ENCODE measurements at regions not wholly inside any gene's neighbourhood (a gene's known extent, or its start where the extent isn't known, plus 50 kb on each side); places are given as distances from the start of the nearest gene placed in this dataset.

GRCh38 chr3:127369356-127369935 lies 81.6 kb upstream of the PRR20G start:
- Mint-ChIP-seq H3K4me3 (ENCODE audit: unreplicated experiment) (no peak overlapping the region), H3K4me1 (ENCODE audit: unreplicated experiment) (no peaks in the 10 kb centered on the region), H3K27ac (ENCODE audit: unreplicated experiment) (no peak overlapping the region), H3K27me3 (ENCODE audit: unreplicated experiment) (peaks cover 7% of the 10 kb centered on the region), H3K9me3 (ENCODE audit: unreplicated experiment) (no peaks in the 10 kb centered on the region), H3K36me3 (ENCODE audit: low read depth, unreplicated experiment) (no peaks in the 10 kb centered on the region)
- no peak for DNase-seq (ENCODE audit: low spot score)
- no peak for TF ChIP-seq CTCF (IDR thresholded peaks at IDR 0.05; ENCODE audit: unreplicated experiment)

DNA sequence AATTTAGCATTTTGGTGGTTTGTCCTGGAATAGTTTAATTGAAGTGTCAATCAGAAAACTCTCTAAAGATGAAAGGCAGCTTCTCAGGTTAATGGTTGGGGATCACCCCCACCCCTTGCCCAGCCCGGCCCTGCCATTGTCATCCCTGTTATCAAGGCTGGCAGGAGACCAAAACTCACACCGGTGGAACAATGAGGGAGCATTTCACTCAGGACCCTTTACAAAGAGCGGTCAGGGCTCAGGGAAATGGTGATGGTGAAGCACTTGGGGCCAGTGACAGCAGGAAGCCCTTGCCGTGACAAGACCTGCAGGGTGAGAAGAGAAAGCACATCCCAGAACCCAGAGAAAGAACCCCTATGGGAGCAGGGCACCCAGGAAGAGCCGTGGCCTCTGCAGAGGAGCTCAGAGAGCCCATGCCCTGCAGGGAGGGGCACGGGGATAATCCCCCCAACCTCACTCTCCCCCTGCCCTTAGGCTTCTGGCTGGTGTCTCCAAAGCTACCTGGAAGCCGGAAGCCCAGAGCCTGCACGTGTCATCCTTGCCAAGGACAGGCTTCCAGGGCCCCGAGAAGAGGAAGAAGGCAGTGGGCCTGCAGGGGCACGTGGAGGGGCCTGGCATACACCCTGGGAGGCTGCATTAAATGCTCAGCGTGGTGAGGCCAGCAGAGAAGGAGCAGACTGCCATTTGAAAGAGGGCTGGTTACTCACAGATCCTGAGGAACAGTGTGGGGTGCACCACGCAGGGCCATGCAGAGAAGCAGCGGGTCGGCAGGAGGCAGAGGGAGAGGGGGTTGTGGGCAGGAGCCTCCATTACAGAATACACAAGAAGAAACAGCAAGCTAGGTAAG lies 80.6 kb upstream of the PRR20G start:
- Mint-ChIP-seq H3K4me1 (ENCODE audit: unreplicated experiment) (no peaks in the 10 kb centered on the region), H3K27me3 (ENCODE audit: unreplicated experiment) (peaks cover 10% of the 10 kb centered on the region), H3K36me3 (ENCODE audit: low read depth, unreplicated experiment) (no peaks in the 10 kb centered on the region), H3K9me3 (ENCODE audit: unreplicated experiment) (no peaks in the 10 kb centered on the region), H3K27ac (ENCODE audit: unreplicated experiment) (no peak overlapping the region), H3K4me3 (ENCODE audit: unreplicated experiment) (no peak overlapping the region)
- DNase-seq (ENCODE audit: low spot score) = no peak
- TF ChIP-seq CTCF (IDR thresholded peaks at IDR 0.05; ENCODE audit: unreplicated experiment) = no peak

GRCh38 chr3:127367593-127367992 lies 79.7 kb upstream of the PRR20G start:
- no peak for TF ChIP-seq CTCF (IDR thresholded peaks at IDR 0.05; ENCODE audit: unreplicated experiment)
- no peak overlapping the region for H3K4me3 Mint-ChIP-seq (ENCODE audit: unreplicated experiment)
- no peaks in the 10 kb centered on the region for H3K4me1 Mint-ChIP-seq (ENCODE audit: unreplicated experiment)
- no peak for DNase-seq (ENCODE audit: low spot score)
- peaks cover 8% of the 10 kb centered on the region for H3K27me3 Mint-ChIP-seq (ENCODE audit: unreplicated experiment)
- H3K9me3 Mint-ChIP-seq (ENCODE audit: unreplicated experiment) = no peaks in the 10 kb centered on the region
- no peaks in the 10 kb centered on the region for H3K36me3 Mint-ChIP-seq (ENCODE audit: low read depth, unreplicated experiment)
- no peak overlapping the region for H3K27ac Mint-ChIP-seq (ENCODE audit: unreplicated experiment)

DNA sequence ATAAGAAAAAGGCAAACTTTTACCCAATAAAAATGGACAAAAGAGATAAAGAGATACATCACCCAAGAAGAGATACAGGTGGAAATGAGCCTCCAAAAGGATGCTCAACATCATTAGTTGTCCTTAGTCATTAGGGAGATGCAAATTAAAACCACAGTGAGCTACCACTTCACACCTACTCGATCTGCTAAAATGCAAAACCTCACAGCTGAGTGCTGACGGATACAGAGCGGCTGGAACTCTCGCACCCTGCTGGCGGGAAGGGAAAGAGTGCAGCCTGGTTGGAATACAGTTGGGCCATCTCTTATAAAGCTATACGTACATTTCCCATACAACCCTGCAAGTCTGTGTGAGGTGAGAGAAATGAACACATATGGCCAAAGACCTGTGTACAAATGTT lies 78.5 kb upstream of the PRR20G start:
- Mint-ChIP-seq H3K4me3 (ENCODE audit: unreplicated experiment) (no peak overlapping the region), H3K4me1 (ENCODE audit: unreplicated experiment) (no peaks in the 10 kb centered on the region), H3K27me3 (ENCODE audit: unreplicated experiment) (peaks cover 6% of the 10 kb centered on the region), H3K9me3 (ENCODE audit: unreplicated experiment) (no peaks in the 10 kb centered on the region), H3K36me3 (ENCODE audit: low read depth, unreplicated experiment) (no peaks in the 10 kb centered on the region), H3K27ac (ENCODE audit: unreplicated experiment) (no peak overlapping the region)
- DNase-seq (ENCODE audit: low spot score) = no peak
- TF ChIP-seq CTCF (IDR thresholded peaks at IDR 0.05; ENCODE audit: unreplicated experiment) = no peak

GRCh38 chr3:127365163-127365798 lies 77.4 kb upstream of the PRR20G start:
- H3K27ac Mint-ChIP-seq (ENCODE audit: unreplicated experiment) = no peak overlapping the region
- no peak for TF ChIP-seq CTCF (IDR thresholded peaks at IDR 0.05; ENCODE audit: unreplicated experiment)
- no peaks in the 10 kb centered on the region for H3K4me1 Mint-ChIP-seq (ENCODE audit: unreplicated experiment)
- no peak overlapping the region for H3K4me3 Mint-ChIP-seq (ENCODE audit: unreplicated experiment)
- no peak for DNase-seq (ENCODE audit: low spot score)
- H3K27me3 Mint-ChIP-seq (ENCODE audit: unreplicated experiment) = peaks cover 6% of the 10 kb centered on the region
- no peaks in the 10 kb centered on the region for H3K36me3 Mint-ChIP-seq (ENCODE audit: low read depth, unreplicated experiment)
- H3K9me3 Mint-ChIP-seq (ENCODE audit: unreplicated experiment) = no peaks in the 10 kb centered on the region

Measured in endothelial cell (in vitro differentiated cells).